Astrocyte (in vitro differentiated cells and primary cell): ENCODE measurements at regions not wholly inside any gene's neighbourhood (a gene's known extent, or its start where the extent isn't known, plus 50 kb on each side); places are given as distances from the start of the nearest gene placed in this dataset.

Experiments
- DNase-seq: peaks from one replicate; pipeline ENCODE4 v3.0.0-alpha.2; 2010; ENCODE audit warnings: low read depth
- FAIRE-seq: peaks from 2 replicates; lab custom pipeline; 2011; peaks lifted over from hg19 to GRCh38; lab: Jason Lieb, UNC
- H2AFZ ChIP-seq: 2 replicates; pipeline ENCODE4 v1.6.0; 2012; ENCODE audit warnings: low read depth, low read length, inconsistent platforms
- H3K27ac ChIP-seq: 2 replicates; pipeline ENCODE4 v1.5.1; 2011; ENCODE audit warnings: low read depth, low read length, inconsistent platforms
- H3K27me3 ChIP-seq: 2 replicates; pipeline ENCODE4 v1.6.0; 2011; ENCODE audit warnings: low read length, inconsistent platforms; ENCODE audit not compliant: insufficient read depth
- H3K36me3 ChIP-seq: 2 replicates; pipeline ENCODE4 v1.5.1; 2011; ENCODE audit warnings: low read length, inconsistent platforms; ENCODE audit not compliant: insufficient read depth
- H3K4me1 ChIP-seq: 2 replicates; pipeline ENCODE4 v1.5.1; 2011; ENCODE audit warnings: low read length, inconsistent platforms; ENCODE audit not compliant: insufficient read depth
- H3K4me2 ChIP-seq: 2 replicates; pipeline ENCODE4 v1.6.0; 2012; ENCODE audit warnings: low read length, inconsistent platforms
- H3K4me3 ChIP-seq: 2 replicates; pipeline ENCODE4 v1.5.1; 2011; ENCODE audit warnings: low read depth, mild to moderate bottlenecking, low read length, inconsistent platforms; ENCODE audit not compliant: insufficient read depth
- H3K79me2 ChIP-seq: 2 replicates; pipeline ENCODE4 v1.6.0; 2012; ENCODE audit warnings: mild to moderate bottlenecking, low read length, inconsistent platforms; ENCODE audit not compliant: insufficient read depth
- H3K9ac ChIP-seq: 2 replicates; pipeline ENCODE4 v1.6.0; 2012; ENCODE audit warnings: mild to moderate bottlenecking, low read length, inconsistent platforms
- H3K9me3 ChIP-seq: 2 replicates; pipeline ENCODE4 v1.5.1; 2012; ENCODE audit warnings: low read depth, mild to moderate bottlenecking, low read length, inconsistent platforms; ENCODE audit not compliant: insufficient read depth
- H4K20me1 ChIP-seq: 2 replicates; pipeline ENCODE4 v1.6.0; 2012; ENCODE audit warnings: low read length, inconsistent platforms; ENCODE audit not compliant: insufficient read depth
- H3K27ac Mint-ChIP-seq: one replicate; pipeline ENCODE4 v1.8.0; 2021; ENCODE audit warnings: mild to moderate bottlenecking, mixed read lengths; ENCODE audit not compliant: unreplicated experiment
- H3K27me3 Mint-ChIP-seq: one replicate; pipeline ENCODE4 v1.8.0; 2021; ENCODE audit warnings: low read depth, mixed read lengths; ENCODE audit not compliant: unreplicated experiment
- H3K36me3 Mint-ChIP-seq: one replicate; pipeline ENCODE4 v1.8.0; 2021; ENCODE audit warnings: low read depth, mixed read lengths; ENCODE audit not compliant: unreplicated experiment
- H3K4me1 Mint-ChIP-seq: one replicate; pipeline ENCODE4 v1.8.0; 2021; ENCODE audit warnings: low read depth, mixed read lengths; ENCODE audit not compliant: unreplicated experiment
- H3K4me3 Mint-ChIP-seq: one replicate; pipeline ENCODE4 v1.8.0; 2021; ENCODE audit warnings: mild to moderate bottlenecking, moderate library complexity, mixed read lengths; ENCODE audit not compliant: unreplicated experiment
- H3K9me3 Mint-ChIP-seq: one replicate; pipeline ENCODE4 v1.8.0; 2021; ENCODE audit warnings: mild to moderate bottlenecking, mixed read lengths; ENCODE audit not compliant: unreplicated experiment
- CTCF ChIP-seq: IDR thresholded peaks from 2 replicates; pipeline ENCODE4 v1.5.1; 2011; ENCODE audit warnings: low read depth, mild to moderate bottlenecking, inconsistent platforms, low read length, moderate library complexity; ENCODE audit not compliant: insufficient read depth
- EZH2 ChIP-seq: IDR thresholded peaks from 2 replicates; pipeline ENCODE4 v1.6.1; 2012; ENCODE audit warnings: mild to moderate bottlenecking, low read length, inconsistent platforms; ENCODE audit not compliant: insufficient read depth

GRCh38 chr3:177467247-177467985 is 270.1 kb upstream of the TBL1XR1 start:
- TF ChIP-seq EZH2 (no peak), CTCF (no peak)
- no peak overlapping the region for H3K4me3 Mint-ChIP-seq
- DNase-seq, result no peak
- H3K27ac ChIP-seq, result no peak overlapping the region
- peaks cover 49% of the 10 kb centered on the region for H3K4me1 Mint-ChIP-seq
- no peaks in the 10 kb centered on the region for H3K36me3 ChIP-seq
- peaks cover 22% of the 10 kb centered on the region for H3K4me1 ChIP-seq
- H3K9ac ChIP-seq, result no peak overlapping the region
- no peaks in the 10 kb centered on the region for H4K20me1 ChIP-seq
- H3K4me3 ChIP-seq, result no peak overlapping the region
- H3K9me3 Mint-ChIP-seq, result no peaks in the 10 kb centered on the region
- FAIRE-seq, result no peak
- no peaks in the 10 kb centered on the region for H3K9me3 ChIP-seq
- no peaks in the 10 kb centered on the region for H3K27me3 ChIP-seq
- no peaks in the 10 kb centered on the region for H3K27me3 Mint-ChIP-seq
- no peaks in the 10 kb centered on the region for H3K79me2 ChIP-seq
- no peaks in the 10 kb centered on the region for H3K36me3 Mint-ChIP-seq
- H3K27ac Mint-ChIP-seq, result peak overlapping the region; percentile 35
- H2AFZ ChIP-seq, result no peak overlapping the region
- no peak overlapping the region for H3K4me2 ChIP-seq

- Mint-ChIP-seq H3K4me3 (no peak overlapping the region), H3K27me3 (no peaks in the 10 kb centered on the region), H3K36me3 (no peaks in the 10 kb centered on the region), H3K27ac (peak overlapping the region; percentile 44), H3K4me1 (peaks cover 48% of the 10 kb centered on the region), H3K9me3 (no peaks in the 10 kb centered on the region)
- no peak overlapping the region for H3K4me3 ChIP-seq
- no peak for TF ChIP-seq EZH2
- TF ChIP-seq CTCF, result no peak
- no peaks in the 10 kb centered on the region for H3K36me3 ChIP-seq
- no peaks in the 10 kb centered on the region for H3K79me2 ChIP-seq
- DNase-seq (peak; percentile 100), FAIRE-seq (peak; percentile 95)
- no peak overlapping the region for H3K9ac ChIP-seq
- H3K4me2 ChIP-seq, result peak overlapping the region; percentile 3
- H3K4me1 ChIP-seq, result peaks cover 22% of the 10 kb centered on the region
- H3K9me3 ChIP-seq, result no peaks in the 10 kb centered on the region
- no peak overlapping the region for H3K27ac ChIP-seq
- H4K20me1 ChIP-seq, result no peaks in the 10 kb centered on the region
- H2AFZ ChIP-seq, result no peak overlapping the region
- H3K27me3 ChIP-seq, result no peaks in the 10 kb centered on the region
Measured at GRCh38 chr3:177468331-177468730, 271.0 kb upstream of the TBL1XR1 start.

GRCh38 chr3:177468816-177469215 is 271.5 kb upstream of the TBL1XR1 start:
- Histone ChIP-seq H3K4me1 (peaks cover 19% of the 10 kb centered on the region), H3K27me3 (no peaks in the 10 kb centered on the region), H3K4me2 (peak overlapping the region; percentile 3), H3K9me3 (no peaks in the 10 kb centered on the region), H3K36me3 (no peaks in the 10 kb centered on the region), H3K4me3 (no peak overlapping the region), H3K79me2 (no peaks in the 10 kb centered on the region), H3K9ac (no peak overlapping the region), H3K27ac (peak overlapping the region; percentile 33), H4K20me1 (no peaks in the 10 kb centered on the region), H2AFZ (no peak overlapping the region)
- Mint-ChIP-seq H3K27ac (peak overlapping the region; percentile 28), H3K9me3 (no peaks in the 10 kb centered on the region), H3K4me1 (peaks cover 43% of the 10 kb centered on the region), H3K36me3 (no peaks in the 10 kb centered on the region), H3K4me3 (no peak overlapping the region), H3K27me3 (no peaks in the 10 kb centered on the region)
- DNase-seq, result peak; percentile 94
- FAIRE-seq, result no peak
- TF ChIP-seq EZH2 (no peak), CTCF (no peak)
